NCI-H69 (cell line): ENCODE measurements at regions not wholly inside any gene's neighbourhood (a gene's known extent, or its start where the extent isn't known, plus 50 kb on each side); places are given as distances from the start of the nearest gene placed in this dataset.
"Not testable (repeated sequence)": the region's sequence is repeated elsewhere in the genome, so short reads cannot be mapped to it uniquely, and the experiment has no call there.

Experiments used
- DNase-seq: peaks from one replicate; lab custom pipeline; 2025; lab: John Stamatoyannopoulos, UW

DNA sequence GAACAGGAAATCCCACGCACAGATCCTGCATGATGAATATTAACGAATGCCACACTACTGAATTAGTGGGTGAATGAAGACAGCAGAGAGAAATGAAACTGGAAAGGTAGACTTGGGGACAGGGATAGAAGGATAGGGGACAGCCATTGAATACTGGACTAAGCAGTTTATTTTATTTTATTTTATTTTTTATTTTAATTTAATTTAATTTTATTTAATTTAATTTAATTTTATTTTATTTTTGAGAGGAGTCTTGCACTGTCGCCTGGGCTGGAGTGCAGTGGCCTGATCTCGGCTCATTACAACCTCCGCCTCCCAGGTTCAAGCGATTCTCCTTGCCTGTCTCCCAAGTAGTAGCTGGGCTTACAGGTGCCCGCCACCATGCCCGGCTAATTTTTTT lies 385.2 kb downstream of the GPAT3 start:
- no peak for DNase-seq

DNA sequence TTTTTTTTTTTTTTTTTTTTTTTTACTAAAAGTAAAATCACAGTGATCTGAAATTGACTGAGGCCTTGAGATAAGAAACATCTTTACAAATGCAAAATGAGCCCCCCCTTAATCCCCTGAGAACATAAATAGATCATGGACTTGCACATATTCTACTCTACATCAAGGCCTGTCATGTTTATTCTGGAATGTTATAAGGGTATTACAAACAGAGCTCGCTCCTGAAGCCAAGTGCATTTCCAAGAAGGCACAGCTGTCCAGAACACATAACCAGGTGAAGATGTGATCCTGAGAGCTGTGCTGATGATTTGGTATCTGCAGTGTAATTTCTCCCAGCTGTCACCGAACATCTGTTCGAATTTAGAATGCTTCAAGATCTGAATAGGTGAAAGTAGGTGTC lies 384.5 kb downstream of the GPAT3 start:
- DNase-seq, result peak; percentile 62

DNA sequence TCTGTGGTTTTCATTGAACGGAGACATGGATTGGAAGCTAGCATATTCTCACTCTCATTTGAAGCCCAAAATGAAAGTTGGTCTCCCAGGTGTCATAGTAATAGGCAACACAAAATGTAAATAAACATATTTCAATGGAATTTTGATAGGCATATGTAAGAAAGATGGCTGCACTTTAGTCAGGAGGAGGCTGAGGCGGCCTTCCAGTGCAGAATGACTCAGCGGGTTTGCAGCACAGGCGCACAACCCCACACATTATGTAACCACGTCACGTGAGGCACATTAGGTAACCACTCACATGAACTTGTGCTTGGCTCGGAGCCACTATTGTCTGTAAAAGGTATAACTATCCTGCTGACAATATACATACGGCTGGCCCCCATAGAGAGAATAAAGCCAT lies 381.7 kb downstream of the GPAT3 start:
- peak; percentile 16 for DNase-seq

DNA sequence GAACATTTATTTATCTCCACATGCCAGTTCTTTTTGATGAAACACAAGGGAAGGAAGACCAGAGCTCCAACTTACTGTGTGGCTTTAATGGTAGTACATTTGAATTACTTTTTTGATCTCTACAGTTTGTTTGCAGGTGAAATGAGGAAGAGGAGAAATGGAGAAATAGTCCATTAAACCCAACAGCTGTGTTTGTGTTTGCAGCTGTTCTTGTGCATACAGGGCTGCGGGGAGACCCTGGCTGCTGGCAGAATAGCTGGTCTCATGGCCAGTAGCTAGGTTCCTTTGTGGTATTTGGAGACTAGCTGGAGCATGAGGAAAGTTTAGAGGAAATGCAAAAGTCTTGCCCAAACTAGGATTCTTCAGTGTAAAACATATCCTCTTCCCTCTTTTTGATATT lies 374.8 kb downstream of the GPAT3 start:
- DNase-seq, result peak; percentile 42

DNA sequence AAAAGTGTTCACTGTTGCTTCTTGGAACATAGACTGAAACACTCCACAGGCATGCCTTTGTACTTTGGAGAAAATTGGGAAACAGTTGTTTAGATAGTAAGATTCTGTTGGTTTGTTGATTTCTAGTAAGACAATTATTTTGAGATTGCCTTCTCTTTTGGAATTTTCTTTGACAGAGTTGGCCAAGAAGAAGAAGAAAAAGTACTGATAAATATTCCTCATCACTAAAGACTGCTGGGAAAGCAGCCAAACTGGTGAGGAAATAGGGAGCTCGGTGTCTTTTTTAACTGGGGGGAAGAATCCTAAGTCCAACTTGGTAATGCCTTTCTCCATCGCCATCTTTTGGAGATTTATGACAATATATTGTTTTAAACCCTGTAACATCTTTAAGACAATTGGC lies 370.7 kb downstream of the GPAT3 start:
- no peak for DNase-seq

DNA sequence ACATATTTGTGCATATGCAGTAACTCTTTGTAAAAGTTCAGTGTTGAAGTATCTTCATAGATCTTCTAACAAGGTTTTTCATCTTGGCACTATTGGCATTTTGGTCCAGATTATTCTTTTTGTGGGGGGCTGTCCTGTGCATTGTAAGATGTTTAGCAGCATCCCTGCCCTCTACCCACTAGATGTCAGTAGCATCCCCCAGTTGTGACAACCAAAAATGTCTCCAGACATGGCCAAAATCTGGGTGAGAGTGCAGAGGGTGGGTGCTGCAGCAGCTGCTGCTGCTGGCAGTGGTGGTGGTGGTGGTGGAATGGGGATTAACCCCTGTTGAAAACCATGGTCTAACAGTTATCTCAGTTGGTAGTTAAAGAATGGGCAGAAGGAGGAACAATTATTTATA lies 370.0 kb downstream of the GPAT3 start:
- peak; percentile 76 for DNase-seq

DNA sequence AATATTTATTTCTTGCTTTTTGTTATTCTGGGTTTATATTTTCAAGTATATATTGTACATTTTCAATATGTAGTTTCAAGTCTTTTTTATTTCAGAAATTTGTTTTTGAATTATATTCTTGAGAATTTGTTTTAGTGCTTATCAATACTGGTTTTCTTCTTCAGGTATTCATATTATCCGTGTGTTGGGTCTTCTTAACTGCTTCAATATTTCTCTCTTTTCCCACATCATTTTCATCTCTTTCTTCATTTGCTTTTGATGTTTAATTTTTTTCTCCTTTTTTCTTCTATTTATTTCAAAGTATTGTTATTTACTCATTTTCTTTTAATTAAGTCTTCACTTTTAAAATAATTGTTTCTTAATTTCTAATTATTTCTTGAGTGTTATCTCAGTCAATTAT lies 367.8 kb downstream of the GPAT3 start:
- DNase-seq, result not testable (repeated sequence)

DNA sequence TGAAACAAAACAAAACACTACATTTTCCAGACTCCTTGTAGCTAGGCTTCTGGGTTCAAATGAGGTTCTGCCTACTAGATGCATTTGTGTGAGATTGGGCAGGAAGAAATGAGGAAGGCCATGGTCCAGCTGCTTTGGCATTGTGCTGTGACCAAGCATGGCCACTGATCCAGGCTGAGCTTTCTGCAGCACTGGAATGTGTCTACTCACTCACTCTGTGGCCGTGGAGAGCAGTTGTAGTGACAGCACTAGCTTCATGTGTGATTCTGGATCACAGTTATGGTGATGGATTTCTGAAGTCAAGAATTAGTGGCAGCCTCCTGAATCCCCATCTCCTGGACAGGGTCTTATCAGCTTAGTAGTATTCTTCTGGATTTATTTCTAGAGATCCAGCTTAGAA lies 358.9 kb downstream of the GPAT3 start:
- no peak for DNase-seq

DNA sequence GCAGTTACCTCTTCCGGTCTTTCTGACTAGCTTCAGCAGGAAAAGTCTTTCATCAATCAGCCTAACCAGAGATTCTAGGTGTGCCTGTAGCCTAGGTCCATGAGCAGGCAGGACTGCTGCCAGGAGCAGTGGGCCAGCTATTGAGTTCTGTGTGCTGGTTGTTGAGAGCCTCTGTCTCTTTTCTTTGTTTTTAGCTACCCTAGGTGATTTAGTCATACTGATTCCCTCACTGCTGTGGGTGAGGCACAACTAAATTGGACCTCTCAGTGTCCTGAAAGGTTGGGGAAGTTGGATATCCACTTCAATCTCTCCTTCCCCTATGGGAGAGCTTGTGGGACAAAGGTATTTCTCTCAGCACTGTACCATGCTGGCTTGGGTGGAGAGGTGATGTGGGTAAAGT lies 354.9 kb downstream of the GPAT3 start:
- DNase-seq, result no peak

DNA sequence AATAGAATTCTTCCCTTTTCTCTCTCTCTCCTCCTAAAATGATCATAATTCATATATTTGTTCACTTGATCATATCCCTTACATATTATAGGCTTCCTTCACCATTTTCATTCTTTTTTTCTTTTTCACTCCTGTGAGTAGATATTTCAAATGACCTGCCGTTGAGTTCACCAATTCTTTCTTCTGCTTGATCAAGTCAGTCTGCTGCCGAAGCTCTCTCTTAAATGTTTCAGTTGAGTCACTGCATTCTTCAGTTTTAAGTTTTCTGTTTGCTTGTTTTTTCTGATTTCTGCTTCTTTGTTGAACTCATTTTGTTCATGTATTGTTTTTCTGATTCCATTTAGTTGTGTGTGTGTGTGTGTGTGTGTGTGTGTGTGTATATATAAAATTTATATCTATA lies 354.3 kb downstream of the GPAT3 start:
- no peak for DNase-seq

DNA sequence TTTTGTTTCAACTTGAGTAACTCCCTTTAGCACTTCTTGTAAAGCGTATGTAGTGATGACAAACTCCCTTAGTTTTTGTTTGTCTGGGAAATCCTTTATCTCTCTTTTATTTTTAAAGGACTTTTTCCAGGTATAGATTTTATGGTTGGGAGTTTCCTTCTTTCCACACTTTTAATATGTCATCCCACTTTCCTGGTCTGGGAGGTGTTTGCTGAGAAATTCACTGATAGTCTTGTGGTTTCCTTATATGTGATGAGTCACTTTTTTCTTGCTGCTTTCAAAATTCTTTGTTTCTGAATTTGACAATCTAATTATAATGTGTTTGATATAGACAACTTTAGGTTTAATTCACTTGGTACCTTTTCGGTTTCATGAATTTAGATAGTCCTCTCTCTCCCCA lies 353.9 kb downstream of the GPAT3 start:
- no peak for DNase-seq

DNA sequence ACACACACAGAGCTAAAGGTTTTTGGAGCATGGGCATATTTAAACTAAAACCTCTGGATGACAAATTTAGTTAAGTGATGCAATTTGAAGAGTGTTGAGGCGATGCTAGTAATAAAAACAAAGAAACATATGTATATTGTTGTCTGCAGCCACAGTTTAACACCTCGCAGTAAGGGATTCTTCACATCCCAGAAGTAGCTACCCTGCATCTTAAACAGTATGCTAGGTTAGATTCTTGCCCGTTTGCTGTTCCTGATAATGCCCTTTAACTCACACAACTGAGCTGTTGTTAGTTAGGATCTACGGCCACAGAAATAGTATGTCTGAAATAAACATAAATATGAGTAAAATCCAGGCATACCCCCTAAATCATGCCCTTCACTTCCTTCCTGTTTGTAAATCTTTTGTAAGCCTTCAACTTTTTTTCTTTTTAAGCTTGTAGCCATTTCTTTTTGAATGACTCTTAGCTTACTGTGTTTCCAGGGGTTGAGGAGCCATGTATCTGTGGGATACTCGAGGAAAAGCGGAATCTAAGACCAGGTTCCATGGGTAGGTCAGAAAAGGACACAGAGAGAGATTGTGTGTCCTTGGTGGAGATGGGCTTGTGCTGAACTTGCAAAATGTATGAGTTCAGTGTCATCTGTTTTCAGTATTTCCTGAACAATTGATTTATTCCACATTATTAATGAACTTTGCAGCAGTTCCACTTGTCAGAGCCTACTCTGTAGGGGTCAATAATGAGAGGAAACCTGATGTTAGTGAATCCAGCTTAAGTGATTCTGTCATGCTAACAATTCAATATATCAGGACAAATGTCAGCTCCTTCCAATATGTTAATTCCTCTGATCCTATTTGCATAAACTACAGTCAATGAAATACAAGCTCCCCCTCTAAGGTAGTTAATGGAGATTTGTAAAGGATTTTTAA lies 349.6 kb downstream of the GPAT3 start:
- no peak for DNase-seq

DNA sequence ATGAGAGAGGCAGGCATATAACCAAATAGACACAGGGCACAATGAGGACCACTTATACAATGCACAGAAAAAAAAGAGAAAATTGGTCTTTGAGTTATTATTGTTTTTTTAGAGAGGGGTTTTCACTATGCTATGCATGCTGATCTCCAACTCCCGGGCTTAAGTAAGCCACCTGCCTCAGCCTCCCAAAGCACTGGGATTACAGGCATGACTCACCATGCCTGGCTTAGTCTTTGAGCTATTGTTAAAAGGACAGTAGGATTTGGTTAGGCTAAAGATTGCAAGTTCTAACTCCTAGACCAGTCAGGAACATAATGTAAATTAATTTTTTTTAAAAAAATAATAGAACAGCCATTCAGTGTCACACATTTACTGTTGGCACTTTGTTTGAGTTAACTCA lies 340.1 kb downstream of the GPAT3 start:
- DNase-seq, result no peak

DNA sequence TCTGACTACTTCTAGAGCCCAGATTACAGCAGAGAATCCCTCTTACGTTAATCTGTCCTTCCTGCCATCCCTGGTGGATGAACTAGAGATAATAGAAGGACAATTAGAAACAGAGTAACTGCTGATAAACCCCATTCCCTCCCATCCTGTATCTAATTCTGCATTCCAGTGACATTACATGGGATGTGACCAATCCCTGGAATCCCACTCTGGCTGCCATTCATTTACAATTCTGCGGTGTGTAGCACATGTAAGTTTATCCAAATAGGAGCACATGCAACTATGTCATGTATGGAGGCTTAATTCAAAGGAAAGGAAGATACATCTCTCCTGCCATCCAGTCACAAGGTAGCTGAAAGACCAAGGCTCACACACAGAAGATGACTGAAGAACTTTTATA lies 339.5 kb downstream of the GPAT3 start:
- DNase-seq, result no peak

DNA sequence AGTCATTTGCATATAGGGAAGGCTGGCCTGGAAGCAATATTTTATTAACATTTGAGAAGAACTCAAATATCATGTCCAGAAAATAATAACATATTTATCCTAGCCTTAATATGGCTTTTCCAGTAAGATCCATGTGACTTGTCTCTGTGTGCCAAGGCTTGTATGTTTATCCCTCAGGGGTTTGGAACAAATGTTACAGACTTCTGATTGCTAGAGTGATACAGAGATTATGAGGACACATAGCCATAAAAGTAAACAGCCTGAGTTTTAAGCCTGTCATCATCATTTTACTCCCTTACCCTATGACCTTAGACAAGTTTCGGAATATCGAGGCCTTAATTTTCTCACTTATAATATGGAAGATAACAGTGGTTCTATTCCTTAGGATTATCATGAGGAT lies 338.1 kb downstream of the GPAT3 start:
- DNase-seq, result no peak

DNA sequence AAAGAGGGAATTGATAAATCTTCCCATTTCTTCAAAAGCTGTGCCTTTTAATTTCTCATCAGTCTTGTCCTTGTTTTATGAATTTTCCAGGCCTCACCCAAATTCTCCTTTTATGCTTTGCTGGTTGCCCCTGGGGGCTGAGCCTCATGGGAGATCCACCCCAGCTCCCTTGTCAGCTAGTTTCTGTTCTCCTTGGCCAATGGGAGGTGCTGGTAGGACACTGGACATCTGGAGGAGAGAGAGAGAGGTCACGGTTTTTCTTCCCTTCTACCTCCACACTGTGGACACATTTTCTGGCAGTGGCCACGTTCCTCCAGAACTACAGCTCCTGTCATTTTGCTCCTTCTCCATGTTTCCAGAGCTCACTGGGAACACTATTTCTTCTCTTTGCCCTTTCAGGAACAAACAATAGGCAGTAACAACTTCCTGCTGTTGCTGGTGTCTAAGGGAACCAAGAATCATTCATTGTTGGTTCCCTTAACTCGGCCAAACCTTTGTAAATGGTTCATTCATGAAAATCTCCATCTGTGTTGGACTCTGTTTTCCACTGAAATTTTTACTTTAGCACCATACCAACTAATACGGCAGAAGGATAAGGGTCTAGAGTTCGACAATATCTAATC lies 334.5 kb downstream of the GPAT3 start:
- no peak for DNase-seq

DNA sequence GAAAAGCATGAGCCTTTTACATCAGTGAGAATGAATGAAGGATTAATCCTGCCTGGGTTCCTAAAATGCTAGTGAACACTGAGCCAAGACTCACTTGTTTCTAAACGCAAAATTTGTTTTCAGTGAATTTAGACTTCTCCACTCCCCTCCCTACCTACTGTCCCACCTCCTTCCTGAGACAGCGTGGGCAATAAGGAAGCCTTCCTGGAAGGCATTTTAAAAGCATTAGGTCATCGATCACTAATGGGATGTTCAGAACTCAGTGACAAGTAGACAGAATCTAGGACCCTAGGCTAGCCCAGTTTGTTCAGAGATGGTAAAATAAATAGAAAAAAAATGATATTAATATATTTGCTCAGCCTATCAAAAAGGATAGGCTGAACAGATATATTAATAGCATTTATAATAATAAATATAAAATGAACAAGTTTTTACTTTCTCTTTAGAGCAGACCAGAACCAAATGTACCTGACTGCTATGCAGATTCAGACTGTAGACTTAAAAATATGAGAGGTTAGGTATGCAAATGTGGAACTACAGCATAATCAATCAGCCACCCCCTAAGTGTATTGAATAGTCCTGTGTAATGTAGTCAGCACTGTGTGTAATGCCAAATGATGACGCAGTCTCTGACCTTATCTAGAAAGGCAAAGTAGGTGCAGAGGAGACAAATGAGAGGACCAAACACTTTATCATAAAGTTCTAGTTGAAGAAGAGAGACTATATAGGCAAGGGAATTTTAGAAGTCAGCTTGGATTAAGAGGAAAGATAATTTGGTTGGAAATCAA lies 331.1 kb downstream of the GPAT3 start:
- no peak for DNase-seq

DNA sequence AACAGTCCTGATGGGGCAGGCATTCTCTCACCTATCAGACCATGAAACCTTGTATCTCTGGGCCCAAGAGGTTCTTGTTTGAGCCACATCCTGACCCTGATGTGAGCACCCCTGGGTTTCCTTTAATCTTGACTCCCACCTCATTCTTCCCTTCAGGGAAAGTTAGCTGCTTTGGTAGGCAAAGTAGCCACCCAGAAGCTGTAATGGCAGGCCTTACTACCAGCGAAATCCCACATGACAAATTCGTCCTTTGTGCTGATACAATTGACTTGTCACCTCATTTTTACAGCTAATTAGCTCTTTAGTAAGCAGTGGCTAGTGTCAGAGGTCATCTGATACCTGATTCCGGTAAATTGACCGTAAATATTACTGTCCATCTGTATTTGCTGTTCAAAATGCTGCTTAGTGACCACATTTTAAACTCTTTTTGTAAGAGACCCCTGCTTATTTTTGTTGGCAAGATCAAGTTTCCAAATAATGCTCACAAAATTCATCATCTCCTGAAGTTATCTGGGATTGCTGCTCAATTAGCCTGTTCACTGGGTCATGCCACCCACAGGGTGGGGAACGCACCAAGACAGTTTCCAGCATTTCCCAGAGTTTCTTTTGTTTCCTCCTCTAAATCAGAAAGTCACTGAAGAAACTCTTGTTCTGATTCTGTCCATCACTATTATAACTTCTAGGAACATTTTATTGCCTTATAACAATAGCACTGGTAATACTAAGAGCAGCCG lies 329.7 kb downstream of the GPAT3 start:
- DNase-seq, result peak; percentile 53

DNA sequence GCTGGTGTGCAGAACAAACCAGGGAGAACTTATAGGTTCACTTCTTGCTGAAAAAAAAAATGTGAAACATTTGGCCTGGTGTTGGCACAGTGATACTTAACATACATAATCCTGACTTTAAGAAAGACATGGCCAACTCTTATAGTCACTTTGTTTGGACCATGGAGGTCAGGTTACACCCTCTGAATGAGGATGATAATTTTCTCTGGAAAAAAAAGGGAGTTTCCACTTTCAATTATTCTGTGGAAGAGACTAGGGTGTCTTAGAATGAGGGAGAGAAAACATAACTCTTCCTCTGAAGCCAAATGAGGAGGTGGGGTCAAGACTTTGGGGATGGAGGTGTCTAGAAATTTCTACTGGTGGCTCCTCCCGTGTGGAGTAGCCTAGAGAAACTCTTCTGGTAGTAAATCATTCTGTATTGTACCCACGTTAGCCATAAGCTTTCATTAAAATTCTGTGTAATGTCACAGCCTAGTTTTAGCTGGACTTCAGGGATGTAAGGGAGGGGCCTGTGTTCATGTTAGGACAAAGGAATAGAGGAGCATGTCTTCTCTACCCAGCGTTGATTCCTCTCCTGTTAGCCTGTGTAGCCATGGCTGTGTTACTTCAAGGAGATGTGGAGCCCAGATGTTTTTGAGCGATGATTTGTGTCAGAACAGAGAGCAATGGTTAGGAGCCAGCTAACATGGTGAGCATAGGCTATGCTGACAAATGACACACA lies 328.3 kb downstream of the GPAT3 start:
- no peak for DNase-seq

DNA sequence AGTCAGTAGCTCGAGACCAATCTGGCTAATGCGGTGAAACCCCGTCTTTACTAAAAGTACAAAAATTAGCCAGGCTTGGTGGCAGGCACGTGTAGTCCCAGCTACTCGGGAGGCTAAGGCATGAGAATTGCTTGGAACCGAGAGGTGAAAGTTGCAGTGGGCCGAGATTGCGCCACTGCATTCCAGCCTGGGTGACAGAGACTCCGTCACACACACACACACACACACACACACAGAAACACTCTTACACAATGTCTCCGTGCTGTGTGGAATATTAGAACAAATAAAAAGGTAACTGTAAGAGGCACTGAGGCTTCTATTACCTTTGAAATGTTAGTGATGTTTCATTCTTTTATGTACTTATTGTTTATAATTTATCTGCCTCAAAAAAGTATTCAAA lies 326.6 kb downstream of the GPAT3 start:
- DNase-seq, result no peak

DNA sequence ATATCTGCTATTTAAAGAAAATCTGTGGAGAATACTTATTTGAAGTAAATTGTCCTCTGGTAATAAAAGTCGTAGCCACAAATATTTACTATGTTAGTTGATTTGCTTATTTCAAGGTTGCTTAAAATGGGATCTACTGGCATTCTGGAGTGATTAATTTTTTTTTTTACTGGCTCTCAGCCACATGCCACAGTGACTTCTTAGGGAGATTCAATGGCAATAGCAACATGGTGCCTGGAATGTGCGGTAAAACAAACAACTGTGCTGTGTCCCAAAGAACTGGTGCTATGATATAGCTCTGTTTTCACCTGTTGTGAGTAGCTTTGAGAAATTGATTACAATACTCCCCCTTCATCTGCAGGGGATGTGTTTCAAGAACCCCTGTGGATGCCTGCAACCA lies 324.3 kb downstream of the GPAT3 start:
- DNase-seq, result peak; percentile 20

DNA sequence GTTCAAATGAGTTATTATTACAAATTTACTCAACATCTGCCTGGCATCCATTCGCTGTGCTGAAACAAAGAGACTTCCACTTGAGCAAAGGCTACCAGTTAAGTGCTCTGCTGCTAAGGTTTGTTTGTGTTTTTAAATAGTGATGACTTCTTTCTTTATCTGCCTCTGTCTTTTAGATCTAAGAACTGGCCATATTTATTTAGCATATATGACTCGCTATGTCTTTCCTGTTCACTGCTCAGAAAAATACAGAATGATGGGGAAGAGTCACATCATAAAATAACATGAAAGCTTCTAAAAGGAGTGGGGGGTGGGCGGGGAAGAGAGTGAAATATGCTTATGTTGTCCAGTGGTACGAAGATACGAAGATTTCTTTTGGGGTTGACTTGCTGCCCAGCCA lies 322.2 kb downstream of the GPAT3 start:
- DNase-seq, result no peak
